ENCODE measurements at regions not wholly inside any gene's neighbourhood (a gene's known extent, or its start where the extent isn't known, plus 50 kb on each side); places are given as distances from the start of the nearest gene placed in this dataset.
A peak's percentile ranks its signal among the peaks of the same experiment; 100 is the strongest.

DNA sequence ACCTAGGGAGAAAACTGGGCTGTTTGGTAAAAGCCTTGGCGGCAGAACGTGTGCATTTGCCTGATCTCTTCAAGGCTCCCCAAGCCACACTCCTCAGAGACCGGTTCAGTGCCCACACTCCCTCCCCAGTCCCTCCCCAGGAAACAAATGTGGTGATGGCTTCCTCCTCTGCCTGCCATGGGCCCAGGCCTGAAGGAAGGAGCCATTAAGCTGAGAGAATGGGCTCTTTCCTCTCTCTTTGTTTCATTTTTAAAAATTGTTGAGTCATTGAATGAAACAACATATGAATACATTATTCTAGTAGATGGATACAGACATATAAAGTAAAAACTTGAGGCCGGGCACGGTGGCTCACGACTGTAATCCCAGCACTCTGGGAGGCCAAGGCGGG is 50.6 kb upstream of the YWHAQ start:
- DNase-seq (ENCODE audit: low read depth, low spot score) = no peak

DNA sequence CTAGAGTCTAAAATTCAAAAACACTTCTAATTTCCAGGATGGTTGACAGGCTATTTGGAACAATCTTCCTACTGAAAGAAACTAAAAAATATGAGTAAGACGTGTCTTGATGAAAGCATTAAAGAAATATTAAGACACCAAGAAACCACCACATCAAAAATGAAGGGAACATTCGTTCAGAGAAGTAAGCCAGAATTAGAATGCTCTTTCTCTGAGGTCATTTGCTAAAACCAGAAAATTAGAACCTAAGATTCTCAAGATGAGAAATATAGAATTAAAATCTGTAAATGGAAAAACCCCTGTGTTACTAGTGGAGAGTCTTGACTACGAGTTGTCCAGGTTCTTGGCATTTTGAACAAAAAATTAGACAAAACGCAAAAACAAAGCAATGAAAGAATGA is 54.8 kb upstream of the YWHAQ start:
- no peak for DNase-seq (ENCODE audit: low read depth, low spot score)

DNA sequence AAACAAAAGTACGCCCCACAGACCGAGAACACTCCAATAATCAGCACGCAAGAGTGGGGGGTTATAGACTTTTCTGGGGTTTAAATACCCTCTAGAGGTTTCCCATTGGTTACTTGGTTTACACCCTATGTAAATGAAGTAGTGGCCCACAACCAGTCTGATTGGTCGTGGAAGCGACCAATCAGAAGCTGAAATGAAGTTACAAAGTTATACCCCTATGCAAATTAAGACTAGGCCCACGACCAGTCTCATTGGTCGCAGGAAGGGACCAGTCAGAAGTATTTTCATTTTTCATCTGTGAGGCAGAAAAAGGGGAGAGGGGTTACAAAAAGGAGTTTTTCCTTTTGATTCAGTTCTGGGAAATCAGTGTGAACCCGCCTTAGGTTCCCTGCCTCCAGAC is 55.3 kb upstream of the YWHAQ start:
- no peak for DNase-seq (ENCODE audit: low read depth, low spot score)

DNA sequence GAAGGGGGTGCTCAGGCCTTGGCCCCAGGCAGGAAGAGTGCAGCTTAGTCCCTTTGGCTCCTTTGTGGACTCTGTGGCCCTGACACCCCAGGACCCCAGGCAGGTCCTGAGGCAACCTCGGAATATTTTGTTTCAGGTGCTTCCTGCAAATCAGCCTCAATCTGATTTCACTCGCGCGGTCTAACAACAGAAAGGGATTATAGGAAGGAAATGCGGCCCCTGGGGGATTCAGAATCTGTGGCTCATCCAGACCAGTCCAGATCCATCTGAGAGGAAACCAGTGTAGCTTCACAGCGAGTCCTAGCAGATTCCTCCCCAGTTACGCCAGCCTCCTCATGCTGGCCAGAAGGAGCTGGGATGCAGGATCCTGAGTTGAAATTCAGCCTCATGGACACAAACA is 59.5 kb upstream of the YWHAQ start:
- DNase-seq (ENCODE audit: low read depth, low spot score) = peak; percentile 74

DNA sequence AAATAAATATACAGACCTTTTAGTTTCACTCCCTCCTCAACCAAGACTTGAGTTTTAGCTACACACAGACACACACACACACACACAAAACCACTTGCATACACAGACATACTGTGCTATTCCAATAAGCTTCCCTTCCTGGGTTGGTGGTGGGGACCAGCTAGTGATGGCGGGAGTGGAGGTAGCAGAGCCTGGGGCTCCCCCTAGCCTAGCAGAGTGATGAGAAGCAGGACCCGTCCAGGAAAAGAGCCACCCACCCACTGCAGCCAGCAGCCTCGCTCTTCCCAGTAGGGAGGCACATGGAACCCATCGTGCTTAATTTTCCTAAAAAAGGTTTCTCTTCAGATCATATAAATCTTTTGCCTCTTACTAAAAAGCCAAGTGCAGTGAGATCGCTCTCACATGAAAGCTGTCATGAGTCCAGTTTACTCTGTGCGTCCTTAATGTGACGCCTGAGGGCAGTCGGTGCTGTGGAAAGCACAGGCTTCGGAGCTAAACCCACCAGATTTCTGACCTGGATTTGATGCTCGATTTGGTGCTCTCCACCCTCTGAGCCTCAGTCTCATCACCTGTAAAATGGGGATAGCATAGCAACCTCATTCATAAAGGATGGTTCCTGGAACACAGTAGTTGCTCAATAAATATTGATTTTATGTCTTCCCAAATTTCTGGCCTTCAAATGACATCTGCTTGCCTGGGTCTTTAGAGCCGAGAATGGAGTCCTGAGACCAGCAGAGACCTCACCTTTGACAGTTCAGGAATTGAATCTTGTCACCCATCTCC is 60.1 kb upstream of the YWHAQ start:
- peak; percentile 45 for DNase-seq (ENCODE audit: low read depth, low spot score)

DNA sequence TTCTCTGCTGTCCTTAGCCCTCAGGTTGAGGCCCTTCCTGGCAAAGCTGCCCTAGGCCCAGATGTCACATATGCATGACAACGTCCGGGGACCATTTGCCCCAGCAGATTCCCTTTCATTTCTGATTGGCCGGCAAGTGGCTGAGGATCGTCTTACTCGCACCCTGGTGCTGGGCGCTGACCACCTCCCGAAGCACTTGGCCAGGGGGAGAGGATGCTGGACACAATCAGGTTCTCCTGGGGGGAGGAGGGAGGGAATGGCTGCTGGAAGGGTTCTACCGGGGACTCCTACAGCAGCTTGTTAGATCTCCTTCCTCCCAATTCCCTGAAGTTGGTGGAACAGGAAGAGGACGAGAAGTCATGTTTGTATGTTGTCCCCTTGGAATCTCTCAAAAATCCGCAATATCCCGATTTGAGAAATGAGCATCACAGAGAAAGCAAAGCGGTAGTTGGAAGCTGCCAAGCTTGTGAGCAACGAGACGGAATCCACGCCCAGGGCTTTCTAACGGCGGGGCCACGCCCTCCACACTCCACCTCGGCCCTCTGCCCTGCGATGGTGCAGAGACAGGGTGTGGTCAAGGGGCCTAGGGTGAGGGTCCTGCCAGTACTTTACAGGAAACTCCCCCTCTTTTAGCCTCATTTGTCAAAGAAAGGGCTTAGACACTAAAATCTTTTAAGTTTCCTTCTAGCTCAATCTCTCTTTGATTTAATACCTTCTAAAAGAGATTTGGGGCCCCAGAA is 61.8 kb upstream of the YWHAQ start:
- peak; percentile 44 for DNase-seq (ENCODE audit: low read depth, low spot score)

DNA sequence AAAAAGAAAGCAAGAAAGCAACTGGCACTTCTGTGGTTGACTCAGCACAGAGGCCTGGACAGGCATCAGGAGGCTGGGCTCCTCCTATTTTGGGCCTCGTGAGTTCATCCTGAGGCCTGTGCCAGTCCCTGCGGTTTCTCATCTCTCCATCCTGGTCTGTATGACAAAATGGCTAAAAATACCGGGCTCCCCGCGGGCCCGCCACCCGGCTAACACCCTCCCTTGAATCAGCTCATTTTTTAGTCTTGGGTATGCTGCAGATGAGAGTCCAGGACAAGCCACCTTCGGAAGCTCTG is 62.3 kb upstream of the YWHAQ start:
- DNase-seq (ENCODE audit: low read depth, low spot score) = no peak

DNA sequence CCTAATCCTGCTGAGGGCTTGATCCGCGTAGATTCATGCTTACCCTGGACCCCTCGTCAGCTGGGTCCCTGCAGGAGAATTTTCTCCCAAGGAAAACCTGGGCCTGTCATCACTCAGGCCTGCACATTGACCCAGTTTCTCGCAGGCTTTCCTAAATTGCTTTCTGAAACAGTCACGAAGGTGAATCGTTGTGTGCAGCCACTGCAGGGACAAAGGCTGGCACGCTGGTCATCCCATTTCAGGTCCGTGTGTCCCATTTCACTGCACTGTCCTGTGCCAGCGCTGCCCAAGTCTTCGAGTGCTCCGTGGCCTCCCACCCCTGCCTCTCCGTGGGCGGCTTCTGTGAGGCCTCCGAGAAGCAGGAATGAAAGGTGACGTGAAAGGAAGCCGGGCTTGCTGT is 62.8 kb upstream of the YWHAQ start:
- no peak for DNase-seq (ENCODE audit: low read depth, low spot score)

DNA sequence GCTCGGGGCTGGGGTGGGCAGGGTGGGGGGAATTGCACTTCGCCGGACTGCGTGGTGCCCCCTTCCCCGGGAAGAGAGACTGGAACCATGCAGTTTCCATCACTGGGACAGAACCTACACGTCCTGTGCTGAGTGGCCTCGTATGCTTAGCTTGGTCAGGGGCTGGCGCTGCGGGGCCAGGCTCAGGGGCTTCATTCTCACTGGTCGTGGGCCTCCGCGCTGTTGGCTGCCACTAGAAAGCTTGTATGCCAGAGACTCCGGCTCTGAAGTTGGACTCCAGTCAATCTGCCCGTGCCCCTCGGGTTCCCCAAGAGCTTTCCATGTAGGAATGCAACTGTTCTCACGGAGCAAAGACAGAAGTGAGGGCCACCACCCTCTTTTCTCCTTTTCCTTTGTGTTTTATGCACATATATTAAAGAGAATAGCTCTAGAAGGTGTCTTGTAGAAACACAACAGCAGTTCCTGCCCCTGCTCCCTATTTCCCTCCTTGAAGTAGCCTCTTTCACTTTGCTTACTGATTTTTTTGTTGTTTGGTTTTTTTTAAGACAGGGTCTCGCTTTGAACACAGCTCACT is 64.0 kb upstream of the YWHAQ start:
- DNase-seq (ENCODE audit: low read depth, low spot score) = no peak

DNA sequence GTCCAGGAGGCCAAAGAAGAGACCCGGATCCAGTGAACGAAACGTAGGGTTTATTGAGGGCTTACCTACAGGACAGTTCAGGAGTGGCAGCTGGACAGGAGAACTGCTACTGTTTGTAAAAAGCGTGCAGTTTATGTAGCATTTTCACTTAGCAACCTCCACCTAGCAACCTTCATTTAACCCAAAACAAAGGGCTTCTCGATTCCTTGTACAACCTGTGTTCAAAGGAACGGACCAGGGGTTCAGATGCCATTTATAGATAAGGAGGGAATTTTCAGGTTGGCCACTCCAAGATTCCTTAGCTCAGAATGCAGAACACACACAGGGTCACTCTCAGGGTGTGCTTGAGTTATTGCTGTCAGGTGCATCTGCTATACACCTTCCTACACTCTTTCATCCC is 65.1 kb upstream of the YWHAQ start:
- no peak for DNase-seq (ENCODE audit: low read depth, low spot score)

DNA sequence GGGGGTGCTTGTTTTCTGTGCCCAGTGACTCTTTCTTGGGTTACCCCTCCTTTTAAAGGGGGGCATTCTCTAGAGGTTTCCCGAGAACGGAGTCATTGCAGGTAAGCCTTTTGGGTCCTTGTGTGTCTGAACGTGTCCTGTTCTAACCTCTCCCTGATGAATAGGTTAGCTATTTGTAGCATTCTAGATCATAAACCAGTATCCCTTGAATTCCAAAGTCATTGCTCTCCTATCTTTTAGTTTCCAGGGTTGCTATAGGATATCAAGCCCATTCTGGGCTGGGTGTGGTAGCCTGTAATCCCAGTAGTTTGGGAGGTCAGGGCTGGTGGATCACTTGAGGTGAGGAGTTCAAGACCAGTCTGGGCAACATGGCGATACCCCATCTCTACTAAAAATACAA is 65.9 kb upstream of the YWHAQ start:
- no peak for DNase-seq (ENCODE audit: low read depth, low spot score)

DNA sequence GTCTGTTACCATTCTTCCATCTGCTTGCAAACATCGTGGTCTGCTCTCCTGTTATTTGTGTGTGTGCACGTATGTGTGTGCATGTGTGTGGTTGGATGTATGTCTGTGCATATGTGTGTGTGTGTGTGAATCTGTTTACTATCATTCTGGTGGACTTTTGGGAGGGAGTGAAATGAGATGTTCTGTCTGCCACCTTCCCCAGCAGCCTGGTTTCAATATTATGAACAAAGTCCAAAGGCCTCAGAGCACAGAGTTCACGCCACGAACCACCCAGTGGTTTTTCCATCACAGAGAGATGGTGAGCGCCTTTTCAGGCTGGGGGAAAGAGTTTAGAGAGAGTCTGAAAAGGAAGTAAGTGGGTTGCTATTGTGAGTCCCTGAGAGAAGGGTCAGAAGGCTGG is 67.1 kb upstream of the YWHAQ start:
- no peak for DNase-seq (ENCODE audit: low read depth, low spot score)

DNA sequence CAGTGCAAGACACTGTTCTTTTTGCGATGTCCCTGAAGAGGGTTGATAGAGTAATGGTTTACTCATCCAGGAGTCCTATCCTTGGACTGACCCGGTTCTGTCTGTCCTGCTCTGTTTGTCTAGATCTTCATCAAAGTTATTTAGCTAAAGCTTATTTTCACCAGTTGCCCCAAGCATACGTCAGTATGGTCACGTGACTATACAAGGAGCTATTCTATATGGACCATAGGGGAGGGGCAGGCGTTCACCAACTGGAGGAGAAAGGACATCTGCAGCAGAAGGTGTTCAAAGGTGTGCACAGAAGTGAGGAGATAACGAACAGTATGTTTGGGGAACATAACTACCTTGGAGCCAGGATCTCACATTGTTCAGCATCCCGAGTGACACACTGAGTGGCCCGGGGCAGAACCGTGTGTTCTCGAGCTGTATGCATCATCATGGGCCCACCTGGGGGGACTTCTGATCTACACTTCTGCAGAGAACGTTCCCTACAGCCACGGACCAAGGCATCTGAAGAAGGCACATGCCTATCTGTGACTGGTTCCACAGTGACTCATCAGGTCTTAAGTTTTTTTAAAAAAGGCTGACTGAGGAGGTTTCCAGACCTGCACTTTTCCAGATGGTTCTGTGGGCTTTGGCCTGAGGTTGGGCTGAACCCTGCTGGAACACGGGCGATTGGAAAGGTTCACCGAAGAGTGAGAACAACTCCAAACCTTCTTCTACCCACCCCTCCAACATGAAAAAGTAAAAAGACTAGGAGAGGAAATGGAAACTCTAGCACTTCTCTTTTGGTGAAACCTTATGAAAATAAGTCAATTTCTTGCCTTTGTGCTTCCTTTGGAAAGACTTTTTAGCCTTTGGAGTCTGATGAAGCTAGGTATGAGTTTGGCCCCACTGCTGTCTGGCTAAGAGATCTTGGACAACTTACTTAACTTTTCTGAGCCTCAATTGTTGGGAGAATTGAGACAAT is 68.6 kb upstream of the YWHAQ start:
- DNase-seq (ENCODE audit: low read depth, low spot score) = peak; percentile 38

DNA sequence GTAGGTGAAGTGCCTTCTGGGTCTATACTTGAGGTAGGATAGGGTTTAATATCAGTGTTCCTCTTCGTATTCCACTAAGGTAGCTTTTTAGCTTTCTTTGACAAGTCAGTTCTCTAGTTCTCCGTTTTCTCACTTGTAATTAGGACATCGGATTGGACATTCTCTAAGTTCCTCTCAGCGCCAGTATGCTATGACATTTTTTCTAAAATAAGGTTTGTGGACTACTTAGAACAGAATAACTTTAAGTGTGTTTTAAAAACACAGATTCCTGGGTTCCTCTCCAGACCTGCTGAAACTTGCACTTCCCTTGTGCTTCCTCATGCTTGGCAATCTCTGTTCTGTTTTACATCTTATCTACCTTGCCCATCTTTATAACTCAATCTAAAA is 69.3 kb upstream of the YWHAQ start:
- no peak for DNase-seq (ENCODE audit: low read depth, low spot score)

DNA sequence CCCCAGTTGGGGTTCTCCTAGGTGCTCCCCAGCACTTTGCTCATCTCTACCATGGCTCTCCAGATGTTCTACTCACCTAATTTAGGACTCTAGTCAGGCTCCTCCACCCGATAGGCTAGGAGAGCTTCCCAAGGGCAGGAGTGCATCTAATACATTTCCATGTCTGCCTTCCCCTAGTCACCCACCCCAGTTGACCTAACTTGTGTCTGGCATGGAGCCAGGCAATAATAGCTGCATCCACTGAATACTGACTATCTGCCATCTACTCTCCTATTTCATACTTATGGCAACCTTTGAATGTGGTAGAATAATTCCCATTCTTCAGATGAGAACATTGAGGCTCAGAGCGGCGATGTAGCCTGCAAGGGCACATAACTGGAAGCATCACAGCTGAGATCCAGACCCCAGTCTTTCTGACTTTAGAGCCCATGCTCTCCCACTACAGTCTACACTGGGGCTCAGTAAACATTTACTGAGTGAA is 71.8 kb upstream of the YWHAQ start:
- no peak for DNase-seq (ENCODE audit: low read depth, low spot score)

DNA sequence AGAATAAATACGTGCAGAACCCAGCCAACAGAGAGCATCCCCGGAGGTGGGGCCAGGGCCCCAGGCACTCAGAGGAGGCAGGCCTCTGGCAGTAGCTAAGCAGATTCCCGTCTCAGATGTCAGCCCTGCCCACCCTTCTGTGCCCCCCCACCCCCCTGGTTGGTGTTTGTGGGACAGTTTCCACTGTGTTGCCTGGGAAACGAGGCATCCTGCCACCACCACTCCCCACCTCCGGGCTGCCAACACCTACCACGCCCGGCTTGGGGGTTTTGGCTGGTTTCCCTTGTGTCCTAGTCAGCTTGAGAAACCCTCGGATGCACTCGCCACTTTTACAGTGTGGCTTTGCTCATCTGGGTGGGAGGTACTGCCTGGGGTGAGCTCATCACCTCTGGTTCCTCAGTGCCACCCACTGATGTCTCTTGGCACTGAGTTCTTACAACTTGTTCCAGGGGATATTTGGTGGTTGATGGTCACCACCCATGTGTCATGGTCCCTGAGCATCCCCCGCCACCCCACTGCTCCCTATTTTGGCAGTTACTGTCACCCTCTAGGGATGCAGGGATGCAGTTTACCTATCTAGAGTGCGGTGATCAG is 72.4 kb upstream of the YWHAQ start:
- DNase-seq (ENCODE audit: low read depth, low spot score) = peak; percentile 49

DNA sequence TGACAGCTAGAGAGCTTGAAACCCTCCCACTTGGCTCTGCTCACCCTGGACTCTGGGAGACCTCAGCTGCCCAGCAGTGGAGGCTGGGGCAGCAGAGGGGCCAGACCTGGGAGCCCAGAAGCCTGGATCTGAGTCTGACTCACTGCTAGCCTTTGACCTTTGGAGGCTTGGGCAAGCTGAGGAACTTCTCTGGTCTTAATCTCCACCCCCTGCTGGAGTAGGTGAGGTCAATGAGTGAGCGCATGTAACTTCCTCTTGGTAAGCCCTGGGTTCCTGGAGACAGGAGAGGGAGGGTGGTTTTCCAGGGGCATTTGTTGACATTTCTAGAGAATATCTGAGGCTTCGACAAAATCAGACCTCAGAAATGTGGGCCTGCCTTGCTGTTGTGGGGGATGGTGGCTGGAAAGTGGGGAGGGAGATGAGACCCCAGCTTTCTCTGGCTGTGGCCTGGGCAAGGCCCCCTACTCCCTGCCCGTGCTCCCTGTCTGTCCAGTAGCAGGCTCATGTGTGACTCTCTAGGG is 73.0 kb upstream of the YWHAQ start:
- peak; percentile 82 for DNase-seq (ENCODE audit: low read depth, low spot score)

DNA sequence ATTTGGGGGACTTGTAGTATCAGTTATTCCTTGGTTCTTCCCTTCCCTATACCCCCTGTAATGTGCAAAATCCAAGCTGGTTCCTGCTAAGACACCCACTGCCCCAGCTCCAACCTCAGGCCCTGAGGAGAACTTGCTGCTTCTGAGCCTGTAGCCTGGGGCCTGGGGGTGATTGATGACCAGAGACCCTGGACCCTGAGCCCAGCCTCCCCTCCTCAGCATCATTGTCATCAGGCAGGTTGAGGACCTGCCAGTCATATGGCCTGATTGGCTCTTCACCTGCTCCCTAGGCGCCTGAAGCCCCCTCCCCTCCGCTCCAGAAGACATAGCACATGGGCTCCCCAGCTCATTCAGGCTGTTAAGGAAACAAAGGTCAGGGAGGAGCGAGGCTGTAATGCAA is 73.8 kb upstream of the YWHAQ start:
- DNase-seq (ENCODE audit: low read depth, low spot score) = peak; percentile 52

DNA sequence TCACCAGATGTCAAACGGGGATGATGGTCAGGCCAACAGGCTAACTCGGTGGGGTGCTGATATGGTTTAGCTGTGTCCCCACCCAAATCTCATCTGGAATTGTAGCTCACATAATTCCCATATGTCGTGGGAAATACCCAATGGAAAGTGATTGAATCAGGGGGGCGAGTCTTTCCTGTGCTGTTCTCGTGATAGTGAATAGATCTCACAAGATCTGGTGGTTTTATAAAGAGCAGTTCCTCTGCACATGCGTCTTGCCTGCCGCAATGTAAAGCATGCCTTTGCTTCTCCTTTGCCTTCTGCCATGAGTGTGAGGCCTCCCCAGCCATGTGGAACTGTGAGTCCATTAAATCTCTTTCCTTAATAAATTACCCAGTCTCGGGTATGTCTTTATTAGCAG is 74.4 kb upstream of the YWHAQ start:
- no peak for DNase-seq (ENCODE audit: low read depth, low spot score)

DNA sequence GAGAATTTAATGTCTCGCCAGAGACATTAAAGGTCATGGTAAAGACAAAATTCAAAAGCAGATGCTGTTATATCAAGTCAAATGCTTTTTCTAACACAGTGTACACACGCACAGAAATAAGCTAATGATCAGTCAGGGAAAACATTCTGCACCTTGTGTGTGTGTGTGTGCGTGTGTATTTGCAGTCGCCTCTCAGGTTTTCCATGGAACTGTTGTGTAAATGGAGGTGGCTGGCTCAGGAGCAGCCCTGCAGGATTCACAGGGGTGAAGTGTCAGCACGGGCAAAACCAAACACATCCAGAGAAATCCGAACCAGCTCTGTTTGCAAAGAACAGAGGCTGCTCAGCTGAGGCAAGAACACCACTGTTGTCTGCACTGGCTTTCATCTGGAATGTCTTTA is 76.2 kb upstream of the YWHAQ start:
- DNase-seq (ENCODE audit: low read depth, low spot score) = no peak

DNA sequence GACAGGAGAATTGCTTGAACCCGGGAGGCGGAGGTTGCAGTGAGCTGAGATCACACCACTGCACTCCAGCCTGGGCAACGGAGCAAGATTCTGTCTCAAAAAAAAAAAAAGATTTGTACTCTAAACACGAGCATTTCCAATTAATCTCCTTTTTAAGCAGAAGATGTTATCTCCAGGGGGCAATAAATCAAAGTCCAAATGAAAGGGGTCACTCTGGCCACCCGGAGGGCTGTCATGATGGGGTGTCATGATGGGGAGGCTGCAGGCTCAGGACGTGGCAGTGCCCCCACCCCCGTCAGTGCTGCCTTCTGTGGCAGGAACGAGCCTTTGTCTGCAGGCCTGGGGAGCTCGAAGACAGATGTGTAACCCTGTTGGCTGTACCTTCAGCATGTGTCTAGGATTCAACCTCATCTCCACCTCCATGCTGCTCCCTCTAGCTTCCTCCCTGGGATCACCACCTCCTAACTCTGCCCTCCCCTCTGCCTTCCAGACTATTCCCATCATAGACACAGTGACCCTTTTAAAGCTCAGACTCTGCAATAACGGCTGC is 76.9 kb upstream of the YWHAQ start:
- DNase-seq (ENCODE audit: low read depth, low spot score) = no peak
